ENCODE measurements at regions not wholly inside any gene's neighbourhood (a gene's known extent, or its start where the extent isn't known, plus 50 kb on each side); places are given as distances from the start of the nearest gene placed in this dataset.

DNA sequence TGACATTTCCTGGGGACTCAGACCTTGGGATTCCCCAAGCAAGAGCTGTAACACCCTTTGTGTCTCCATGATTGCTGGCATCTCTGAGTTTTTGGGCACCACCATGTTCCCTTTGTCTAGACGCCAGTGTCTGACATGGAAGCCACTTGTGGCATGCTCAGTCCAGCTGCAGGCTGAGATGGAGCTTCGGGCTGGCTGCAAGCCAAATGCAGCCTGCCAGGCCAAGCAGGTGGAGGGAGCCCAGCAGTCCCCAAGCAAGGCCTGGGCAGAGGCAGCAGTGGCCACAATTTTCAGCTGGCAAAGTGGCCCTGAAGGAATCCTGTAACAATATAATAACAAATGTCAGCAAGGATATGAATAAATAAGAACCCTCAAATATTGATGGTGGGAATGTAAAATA is 86.2 kb upstream of the ABCB5 start:
- no peak for DNase-seq (ENCODE audit: extremely low spot score, unreplicated experiment)
- H3K4me3 Mint-ChIP-seq (ENCODE audit: unreplicated experiment), result no peak overlapping the region
- H3K27ac Mint-ChIP-seq (ENCODE audit: unreplicated experiment), result no peak overlapping the region
- H3K27me3 Mint-ChIP-seq (ENCODE audit: unreplicated experiment), result no peaks in the 10 kb centered on the region
- H3K9me3 Mint-ChIP-seq (ENCODE audit: unreplicated experiment), result no peaks in the 10 kb centered on the region
- H3K4me1 Mint-ChIP-seq (ENCODE audit: unreplicated experiment), result no peaks in the 10 kb centered on the region
- TF ChIP-seq, protein P1, sequence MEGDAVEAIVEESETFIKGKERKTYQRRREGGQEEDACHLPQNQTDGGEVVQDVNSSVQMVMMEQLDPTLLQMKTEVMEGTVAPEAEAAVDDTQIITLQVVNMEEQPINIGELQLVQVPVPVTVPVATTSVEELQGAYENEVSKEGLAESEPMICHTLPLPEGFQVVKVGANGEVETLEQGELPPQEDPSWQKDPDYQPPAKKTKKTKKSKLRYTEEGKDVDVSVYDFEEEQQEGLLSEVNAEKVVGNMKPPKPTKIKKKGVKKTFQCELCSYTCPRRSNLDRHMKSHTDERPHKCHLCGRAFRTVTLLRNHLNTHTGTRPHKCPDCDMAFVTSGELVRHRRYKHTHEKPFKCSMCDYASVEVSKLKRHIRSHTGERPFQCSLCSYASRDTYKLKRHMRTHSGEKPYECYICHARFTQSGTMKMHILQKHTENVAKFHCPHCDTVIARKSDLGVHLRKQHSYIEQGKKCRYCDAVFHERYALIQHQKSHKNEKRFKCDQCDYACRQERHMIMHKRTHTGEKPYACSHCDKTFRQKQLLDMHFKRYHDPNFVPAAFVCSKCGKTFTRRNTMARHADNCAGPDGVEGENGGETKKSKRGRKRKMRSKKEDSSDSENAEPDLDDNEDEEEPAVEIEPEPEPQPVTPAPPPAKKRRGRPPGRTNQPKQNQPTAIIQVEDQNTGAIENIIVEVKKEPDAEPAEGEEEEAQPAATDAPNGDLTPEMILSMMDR (IDR thresholded peaks at IDR 0.05), result no peak
- H3K36me3 Mint-ChIP-seq (ENCODE audit: unreplicated experiment), result no peaks in the 10 kb centered on the region

DNA sequence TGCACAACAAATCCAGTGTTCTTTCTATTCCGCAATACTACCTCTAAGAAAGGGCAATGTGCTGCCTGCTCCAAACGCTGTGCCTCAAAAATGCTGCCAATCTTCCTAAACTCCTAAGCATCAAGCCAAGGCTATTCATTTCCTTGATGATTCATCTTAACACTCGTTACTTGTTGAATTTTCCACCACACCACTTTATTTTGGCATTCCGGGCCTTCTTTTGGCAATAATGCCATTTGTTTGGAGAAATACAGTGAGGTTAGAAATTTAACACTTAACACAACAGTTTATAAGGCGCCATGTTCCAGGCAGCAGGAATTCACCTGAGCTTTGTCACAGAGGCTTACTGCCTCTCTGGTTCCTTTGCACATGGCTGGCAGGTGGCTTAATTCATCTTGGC is 82.6 kb upstream of the ABCB5 start:
- no peaks in the 10 kb centered on the region for H3K4me1 Mint-ChIP-seq (ENCODE audit: unreplicated experiment)

DNA sequence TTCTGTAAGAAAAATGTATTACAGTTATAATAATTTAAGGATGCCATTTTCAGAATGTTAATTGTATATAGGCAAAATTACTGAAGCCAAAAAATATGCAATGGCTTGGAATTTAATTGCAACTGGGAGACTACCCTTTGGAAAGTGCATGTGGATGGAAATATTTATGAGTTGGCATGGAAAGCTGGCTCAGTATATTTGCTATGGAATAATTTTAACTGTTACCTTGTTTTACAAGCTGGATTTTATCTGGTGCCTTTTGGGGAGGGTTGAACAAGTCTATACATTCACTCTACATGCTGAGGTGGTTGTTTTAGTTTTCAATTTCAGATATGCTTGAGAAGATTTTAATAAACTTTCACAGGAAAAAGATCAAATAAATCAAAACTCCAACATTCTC is 80.9 kb upstream of the ABCB5 start:
- DNase-seq (ENCODE audit: extremely low spot score, unreplicated experiment), result no peak
- Mint-ChIP-seq H3K4me1 (ENCODE audit: unreplicated experiment) (no peaks in the 10 kb centered on the region), H3K27ac (ENCODE audit: unreplicated experiment) (no peak overlapping the region), H3K27me3 (ENCODE audit: unreplicated experiment) (no peaks in the 10 kb centered on the region), H3K36me3 (ENCODE audit: unreplicated experiment) (no peaks in the 10 kb centered on the region), H3K9me3 (ENCODE audit: unreplicated experiment) (no peaks in the 10 kb centered on the region), H3K4me3 (ENCODE audit: unreplicated experiment) (no peak overlapping the region)
- TF ChIP-seq, protein P1 (IDR thresholded peaks at IDR 0.05), result no peak

More for the DNA sequence above, 82.6 kb upstream of the ABCB5 start:
- no peak for DNase-seq (ENCODE audit: extremely low spot score, unreplicated experiment)
- Mint-ChIP-seq H3K9me3 (ENCODE audit: unreplicated experiment) (no peaks in the 10 kb centered on the region), H3K4me3 (ENCODE audit: unreplicated experiment) (no peak overlapping the region), H3K27me3 (ENCODE audit: unreplicated experiment) (no peaks in the 10 kb centered on the region), H3K36me3 (ENCODE audit: unreplicated experiment) (no peaks in the 10 kb centered on the region), H3K27ac (ENCODE audit: unreplicated experiment) (no peak overlapping the region)
- TF ChIP-seq, protein P1 (IDR thresholded peaks at IDR 0.05), result no peak

DNA sequence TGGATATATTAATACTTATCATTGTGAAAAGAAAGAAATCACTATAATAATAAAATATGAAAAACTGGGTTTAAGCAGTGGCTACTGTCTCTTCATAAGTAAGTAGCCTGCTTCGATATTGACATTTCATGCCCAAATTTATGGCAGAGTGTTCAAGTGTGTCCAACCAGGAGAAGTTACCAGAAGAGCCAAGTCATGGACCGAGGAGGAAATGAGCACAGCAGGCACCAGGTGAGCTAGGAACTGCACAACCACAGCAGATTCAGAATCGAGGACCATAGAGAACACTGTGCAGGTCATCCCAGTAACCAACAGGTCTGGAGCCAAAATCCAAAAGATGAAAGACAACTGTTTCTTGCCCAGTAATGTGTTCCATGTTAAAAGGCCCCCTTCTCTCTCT is 79.9 kb upstream of the ABCB5 start:
- Mint-ChIP-seq H3K36me3 (ENCODE audit: unreplicated experiment) (no peaks in the 10 kb centered on the region), H3K9me3 (ENCODE audit: unreplicated experiment) (peaks cover 6% of the 10 kb centered on the region), H3K27me3 (ENCODE audit: unreplicated experiment) (peaks cover 2% of the 10 kb centered on the region), H3K4me3 (ENCODE audit: unreplicated experiment) (no peak overlapping the region), H3K4me1 (ENCODE audit: unreplicated experiment) (no peaks in the 10 kb centered on the region), H3K27ac (ENCODE audit: unreplicated experiment) (no peak overlapping the region)
- TF ChIP-seq, protein P1 (IDR thresholded peaks at IDR 0.05), result no peak
- no peak for DNase-seq (ENCODE audit: extremely low spot score, unreplicated experiment)

DNA sequence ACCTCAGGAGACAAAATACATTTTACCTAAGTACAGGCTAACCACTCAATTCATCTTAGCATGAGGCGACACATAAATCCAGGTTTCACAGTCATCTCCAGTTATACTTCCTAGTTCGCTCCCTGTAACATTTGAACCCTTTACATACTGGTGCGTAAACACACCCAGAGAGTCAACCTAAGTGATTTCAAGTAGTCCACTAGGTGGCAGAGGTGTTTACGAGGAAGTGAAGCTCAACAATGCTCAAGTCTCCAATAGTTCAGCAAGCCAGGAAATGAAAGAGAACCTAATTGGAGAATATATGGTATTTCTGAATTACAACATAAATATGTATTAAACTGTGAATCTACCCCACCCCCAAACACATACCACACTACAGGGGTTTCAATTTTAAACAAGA is 76.3 kb upstream of the ABCB5 start:
- TF ChIP-seq, protein P1 (IDR thresholded peaks at IDR 0.05), result no peak
- Mint-ChIP-seq H3K27me3 (ENCODE audit: unreplicated experiment) (peaks cover 2% of the 10 kb centered on the region), H3K36me3 (ENCODE audit: unreplicated experiment) (no peaks in the 10 kb centered on the region), H3K9me3 (ENCODE audit: unreplicated experiment) (peaks cover 6% of the 10 kb centered on the region), H3K4me1 (ENCODE audit: unreplicated experiment) (no peaks in the 10 kb centered on the region), H3K4me3 (ENCODE audit: unreplicated experiment) (no peak overlapping the region), H3K27ac (ENCODE audit: unreplicated experiment) (no peak overlapping the region)
- no peak for DNase-seq (ENCODE audit: extremely low spot score, unreplicated experiment)

All from osteocyte (in vitro differentiated cells).